ENCODE measurements at regions not wholly inside any gene's neighbourhood (a gene's known extent, or its start where the extent isn't known, plus 50 kb on each side); places are given as distances from the start of the nearest gene placed in this dataset.
A peak's percentile ranks its signal among the peaks of the same experiment; 100 is the strongest.

- H3K4me3 ChIP-seq (ENCODE audit: low read depth, low read length): no peak overlapping the region
- no peak for TF ChIP-seq CTCF (IDR thresholded peaks at IDR 0.05; ENCODE audit: borderline replicate concordance, insufficient read depth, low read depth, low read length)
Observed at GRCh38 chrX:104359124-104359523, 104.4 kb upstream of the ESX1 start.

DNA sequence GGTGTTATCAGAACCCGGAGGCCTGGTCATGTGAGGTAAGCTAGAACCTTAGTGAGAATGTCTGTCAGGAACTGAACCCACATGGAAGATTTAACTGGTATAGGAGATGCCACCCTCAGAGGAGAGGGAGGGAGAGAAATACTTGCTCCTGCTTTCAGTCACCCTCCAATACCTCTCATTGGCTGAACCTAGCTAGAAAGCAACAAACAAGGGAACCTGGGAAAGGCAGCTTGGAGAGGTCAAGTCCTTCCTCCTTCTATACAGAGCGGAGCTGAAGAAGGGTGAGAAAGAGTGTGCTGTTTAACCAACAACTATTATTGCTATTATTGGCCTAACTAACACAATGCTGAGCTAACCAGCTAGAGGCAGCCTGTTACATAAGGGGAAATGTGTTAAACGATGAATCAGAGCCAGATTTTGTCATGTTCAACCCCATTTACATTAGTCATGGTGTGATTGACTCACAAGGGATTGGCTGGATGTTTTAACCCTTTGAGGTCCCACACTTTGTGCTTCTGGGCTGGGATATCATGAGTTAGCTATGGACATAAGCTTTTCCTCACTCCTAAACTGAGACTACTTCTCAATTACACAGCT, 96.5 kb upstream of the ESX1 start:
- TF ChIP-seq CTCF (IDR thresholded peaks at IDR 0.05; ENCODE audit: borderline replicate concordance, insufficient read depth, low read depth, low read length): no peak
- H3K4me3 ChIP-seq (ENCODE audit: low read depth, low read length): no peak overlapping the region

GRCh38 chrX:104347860-104348259, 93.1 kb upstream of the ESX1 start:
- no peak overlapping the region for H3K4me3 ChIP-seq (ENCODE audit: low read depth, low read length)

GRCh38 chrX:104343428-104344129, 88.8 kb upstream of the ESX1 start:
- no peak overlapping the region for H3K4me3 ChIP-seq (ENCODE audit: low read depth, low read length)
- TF ChIP-seq CTCF (IDR thresholded peaks at IDR 0.05; ENCODE audit: borderline replicate concordance, insufficient read depth, low read depth, low read length): peak; percentile 59

More at GRCh38 chrX:104347860-104348259, 93.1 kb upstream of the ESX1 start:
- no peak for TF ChIP-seq CTCF (IDR thresholded peaks at IDR 0.05; ENCODE audit: borderline replicate concordance, insufficient read depth, low read depth, low read length)

DNA sequence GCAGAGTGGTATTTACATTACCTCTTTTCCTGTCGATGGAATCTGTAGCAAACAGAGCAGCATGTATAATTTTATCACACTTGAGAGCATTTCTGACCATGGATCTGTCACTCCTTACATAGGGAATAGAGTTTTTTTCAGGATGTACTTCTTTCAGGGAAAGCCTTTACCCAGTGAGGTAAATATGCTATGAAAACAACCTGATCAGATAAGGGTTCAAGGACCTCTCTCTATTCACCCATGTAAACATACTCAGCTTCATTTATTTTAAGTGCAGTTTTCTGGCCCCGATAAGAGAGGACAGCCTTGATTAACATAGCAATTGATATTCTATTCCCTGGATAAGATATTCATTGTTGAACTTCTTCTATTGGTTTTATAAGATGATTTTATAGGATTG, 87.3 kb upstream of the ESX1 start:
- H3K4me3 ChIP-seq (ENCODE audit: low read depth, low read length): no peak overlapping the region
- TF ChIP-seq CTCF (IDR thresholded peaks at IDR 0.05; ENCODE audit: borderline replicate concordance, insufficient read depth, low read depth, low read length): no peak

GRCh38 chrX:104335756-104336155, 81.0 kb upstream of the ESX1 start:
- no peak for TF ChIP-seq CTCF (IDR thresholded peaks at IDR 0.05; ENCODE audit: borderline replicate concordance, insufficient read depth, low read depth, low read length)
- H3K4me3 ChIP-seq (ENCODE audit: low read depth, low read length): no peak overlapping the region

- TF ChIP-seq CTCF (IDR thresholded peaks at IDR 0.05; ENCODE audit: borderline replicate concordance, insufficient read depth, low read depth, low read length): no peak
- H3K4me3 ChIP-seq (ENCODE audit: low read depth, low read length): no peak overlapping the region
Observed at GRCh38 chrX:104334971-104335370, 80.2 kb upstream of the ESX1 start.

Data from GM12875 (cell line).